HCT116 (cell line): ENCODE measurements at regions not wholly inside any gene's neighbourhood (a gene's known extent, or its start where the extent isn't known, plus 50 kb on each side); places are given as distances from the start of the nearest gene placed in this dataset.

ENCODE experiments used
- ATAC-seq: fragments of 200-7000 bp; cut with Tn5 transposase; 2 replicates; pipeline ENCODE4 v1.9.1; 2020; ENCODE audit warnings: mild to moderate bottlenecking, moderate library complexity
- BruUV-seq: library from RNA; stranded (reverse); fragments of 400-500 nt; replicated peaks from 2 replicates; lab custom pipeline; 2021; lab: Mats Ljungman, UMichigan
- CTCF ChIA-PET: fragments of 300-600 bp; sonication (Branson Sonifier 250); formaldehyde crosslinking; loops from one replicate; lab custom pipeline; 2021; ENCODE audit warnings: antibody characterized with exemption; lab: Charles Lee
- POLR2A ChIA-PET: fragments of 300-600, 350-600 bp; sonication (Branson Sonifier 250); formaldehyde crosslinking; loops from one replicate; lab custom pipeline; 2021; ENCODE audit warnings: antibody characterized with exemption; lab: Charles Lee
- RAD21 ChIA-PET, 2 experiments: fragments of 300-600 bp; sonication (Branson Sonifier 250); formaldehyde crosslinking; loops; one replicate each; lab custom pipeline; 2023; ENCODE audit warnings: low total read pairs in 2 of 2; ENCODE audit not compliant: uncharacterized antibody in 2 of 2, unreplicated experiment in 2 of 2, low non-redundant PET in 1 of 2; lab: Charles Lee
- DNase-seq: peaks from one replicate; pipeline ENCODE4 v3.0.0-alpha.2; 2010; ENCODE audit warnings: low read depth, low spot score
- H2AFZ ChIP-seq: fragments of 200-600 bp; shearing (Covaris generic), sonication (generic); 2 replicates; pipeline ENCODE4 v1.6.1; 2017; ENCODE audit warnings: low read depth, mixed run types, mixed read lengths, antibody characterized with exemption, low read length; ENCODE audit not compliant: poor library complexity, severe bottlenecking
- H3K27ac ChIP-seq: 2 replicates; pipeline ENCODE4 v1.5.1; 2012; ENCODE audit warnings: low read depth, low read length
- H3K27me3 ChIP-seq: fragments of 200-600 bp; sonication (generic); 2 replicates; pipeline ENCODE4 v1.6.1; 2016; ENCODE audit warnings: mixed run types, low read length, mixed read lengths; ENCODE audit not compliant: insufficient read depth
- H3K36me3 ChIP-seq, 2 experiments: fragments of 200-500 bp in 1 of 2; fragments of 200-600 bp in 1 of 2; sonication (Bioruptor generic) in 1 of 2; sonication (generic) in 1 of 2; 2 replicates each; pipeline versions ENCODE4 v1.5.1 to v1.6.1; 2014 to 2016; ENCODE audit warnings: low read length in 2 of 2, inconsistent platforms in 1 of 2, mixed read lengths in 1 of 2, mixed run types in 1 of 2; ENCODE audit not compliant: insufficient read depth in 2 of 2, control insufficient read depth in 1 of 2
- H3K4me1 ChIP-seq, 2 experiments: fragments of 200-600 bp in 1 of 2; sonication (generic) in 1 of 2; 2 replicates each; pipeline versions ENCODE4 v1.5.1 to v1.6.1; 2012 to 2017; ENCODE audit warnings: low read length in 2 of 2, inconsistent platforms in 1 of 2, mild to moderate bottlenecking in 1 of 2, mixed read lengths in 1 of 2, mixed run types in 1 of 2, moderate library complexity in 1 of 2; ENCODE audit not compliant: insufficient read depth in 2 of 2, control insufficient read depth in 1 of 2
- H3K4me2 ChIP-seq: fragments of 200-600 bp; sonication (generic); 2 replicates; pipeline ENCODE4 v1.6.1; 2017; ENCODE audit warnings: mixed run types, low read length, mixed read lengths
- H3K4me3 ChIP-seq, 2 experiments: fragments of 200-600 bp in 1 of 2; sonication (generic) in 1 of 2; replicated peaks in 1 of 2; 2 replicates each; pipeline ENCODE4 v1.5.1; 2011 to 2016; ENCODE audit warnings: low read length in 2 of 2, control low read depth in 1 of 2, low read depth in 1 of 2, mild to moderate bottlenecking in 1 of 2, mixed read lengths in 1 of 2, mixed run types in 1 of 2
- H3K79me2 ChIP-seq: fragments of 200-600 bp; sonication (generic); 2 replicates; pipeline ENCODE4 v1.6.1; 2017; ENCODE audit warnings: mild to moderate bottlenecking, mixed run types, low read length, moderate library complexity, mixed read lengths; ENCODE audit not compliant: insufficient read depth
- H3K9ac ChIP-seq: fragments of 200-600 bp; sonication (generic); 2 replicates; pipeline ENCODE4 v1.6.1; 2016; ENCODE audit warnings: low read length, mixed read lengths
- H3K9me2 ChIP-seq: fragments of 200-600 bp; sonication (generic), shearing (Covaris generic); 2 replicates; pipeline ENCODE4 v1.6.1; 2017; ENCODE audit warnings: mixed run types, mild to moderate bottlenecking, moderate library complexity; ENCODE audit not compliant: insufficient read depth
- H3K9me3 ChIP-seq, 2 experiments: fragments of 200-500 bp in 1 of 2; fragments of 200-600 bp in 1 of 2; sonication (Bioruptor generic) in 1 of 2; sonication (generic) in 1 of 2; 2 replicates each; pipeline ENCODE4 v1.6.1; 2014 to 2017; ENCODE audit warnings: low read length in 2 of 2, mixed read lengths in 2 of 2, inconsistent platforms in 1 of 2, low read depth in 1 of 2, mild to moderate bottlenecking in 1 of 2, mixed run types in 1 of 2, moderate library complexity in 1 of 2; ENCODE audit not compliant: control insufficient read depth in 1 of 2, insufficient read depth in 1 of 2
- H4K20me1 ChIP-seq: fragments of 200-600 bp; sonication (generic), shearing (Covaris generic); 2 replicates; pipeline ENCODE4 v1.6.1; 2017; ENCODE audit warnings: mixed run types, mild to moderate bottlenecking, moderate library complexity; ENCODE audit not compliant: insufficient read depth
- CBX3 ChIP-seq: IDR thresholded peaks from 2 replicates; pipeline ENCODE4 v1.6.1; 2012; ENCODE audit warnings: low read depth
- CEBPB ChIP-seq: IDR thresholded peaks from 2 replicates; pipeline ENCODE4 v1.6.1; 2012; ENCODE audit warnings: low read depth
- EGR1 ChIP-seq: IDR thresholded peaks from 2 replicates; pipeline ENCODE4 v1.6.1; 2012; ENCODE audit warnings: low read depth
- ELF1 ChIP-seq: IDR thresholded peaks from 2 replicates; pipeline ENCODE4 v1.6.1; 2012; ENCODE audit warnings: low read depth, borderline replicate concordance
- EZH2 ChIP-seq: fragments of 200-600 bp; sonication (generic); IDR thresholded peaks from 2 replicates; pipeline ENCODE4 v1.6.1; 2017; ENCODE audit warnings: antibody characterized with exemption, mixed run types
- EZH2phosphoT487 ChIP-seq: fragments of 200-600 bp; IDR thresholded peaks from 2 replicates; pipeline ENCODE4 v1.6.1; 2018; ENCODE audit warnings: antibody characterized with exemption, borderline replicate concordance
- JUND ChIP-seq: IDR thresholded peaks from 2 replicates; pipeline ENCODE4 v1.6.1; 2012
- SIN3A ChIP-seq: IDR thresholded peaks from 2 replicates; pipeline ENCODE4 v1.6.1; 2012; ENCODE audit warnings: low read depth
- SP1 ChIP-seq: IDR thresholded peaks from 2 replicates; pipeline ENCODE4 v1.6.1; 2012; ENCODE audit warnings: low read depth
- SRF ChIP-seq: IDR thresholded peaks from 2 replicates; pipeline ENCODE4 v1.6.1; 2012; ENCODE audit warnings: low read depth
- intact Hi-C: fragments of 100-400 bp; cut with micrococcal nuclease; formaldehyde crosslinking; loops from 2 replicates; pipeline ENCODE4 v1.10.0; 2022
- TF ChIP-seq, protein P1 (sequence below): IDR thresholded peaks from 2 replicates; pipeline ENCODE4 v1.6.1; 2012
- TF ChIP-seq, protein P2 (sequence below): IDR thresholded peaks from 2 replicates; pipeline ENCODE4 v1.6.1; 2012; ENCODE audit warnings: low read depth
- TF ChIP-seq, protein P3 (sequence below): IDR thresholded peaks from 2 replicates; pipeline ENCODE4 v1.6.1; 2011; ENCODE audit warnings: mild to moderate bottlenecking, low read length, moderate library complexity; ENCODE audit not compliant: insufficient replicate concordance; ENCODE audit errors: extremely low read depth

DNA sequence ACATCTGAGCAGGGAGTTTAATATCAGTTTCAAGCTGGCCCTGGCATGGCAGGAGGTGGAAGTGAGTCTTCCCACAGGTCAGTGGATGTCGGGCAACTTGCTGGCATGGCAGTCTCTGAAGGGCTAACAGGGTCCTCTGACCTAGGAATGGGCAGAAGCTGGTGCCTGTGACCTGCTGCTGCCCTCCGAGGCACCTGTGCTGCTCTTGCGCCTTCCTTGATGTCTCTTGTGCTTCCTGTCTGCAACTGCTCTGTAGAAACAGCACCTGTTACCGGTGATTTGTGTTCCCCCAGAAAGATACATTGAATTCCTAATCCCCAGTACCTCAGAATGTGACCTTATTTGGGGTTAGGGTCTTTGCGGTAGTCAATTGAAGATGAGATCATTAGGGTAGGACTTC lies 86.5 kb upstream of the SLC22A11 start:
- POLR2A ChIA-PET = no interaction called here
- H3K79me2 ChIP-seq = no peaks in the 10 kb centered on the region
- intact Hi-C loops = no loop called here
- no peaks in the 10 kb centered on the region for H3K36me3 ChIP-seq
- ATAC-seq = no peak
- H3K27me3 ChIP-seq = peaks cover 13% of the 10 kb centered on the region; the same call in 1 of the 2 replicates
- TF ChIP-seq CBX3 (no peak), EGR1 (no peak), EZH2phosphoT487 (no peak), CEBPB (no peak), SRF (no peak), SIN3A (no peak), ELF1 (no peak)
- TF ChIP-seq, protein P1, sequence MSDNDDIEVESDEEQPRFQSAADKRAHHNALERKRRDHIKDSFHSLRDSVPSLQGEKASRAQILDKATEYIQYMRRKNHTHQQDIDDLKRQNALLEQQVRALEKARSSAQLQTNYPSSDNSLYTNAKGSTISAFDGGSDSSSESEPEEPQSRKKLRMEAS = no peak
- TF ChIP-seq, all 23 proteins: peak for 0
- BruUV-seq = no TSS peak
- H3K27ac ChIP-seq = no peak overlapping the region
- no peak overlapping the region for H3K4me2 ChIP-seq
- H3K4me3 ChIP-seq = no peak overlapping the region
- RAD21 ChIA-PET = no interaction called here
- no peak for DNase-seq
- CTCF ChIA-PET = interaction anchor here (1.1 kb wide), 1 partner anchor 20 kb away, joined by 3 read pairs; no protein-coding TSS in a partner anchor
- H4K20me1 ChIP-seq = no peaks in the 10 kb centered on the region
- no peak overlapping the region for H2AFZ ChIP-seq
- H3K9ac ChIP-seq = no peak overlapping the region
- no peaks in the 10 kb centered on the region for H3K9me3 ChIP-seq
- no peaks in the 10 kb centered on the region for H3K4me1 ChIP-seq
- 0 out of 2 replicates have a peak, but pooled peaks cover 2% of the 10 kb centered on the region for H3K9me2 ChIP-seq

DNA sequence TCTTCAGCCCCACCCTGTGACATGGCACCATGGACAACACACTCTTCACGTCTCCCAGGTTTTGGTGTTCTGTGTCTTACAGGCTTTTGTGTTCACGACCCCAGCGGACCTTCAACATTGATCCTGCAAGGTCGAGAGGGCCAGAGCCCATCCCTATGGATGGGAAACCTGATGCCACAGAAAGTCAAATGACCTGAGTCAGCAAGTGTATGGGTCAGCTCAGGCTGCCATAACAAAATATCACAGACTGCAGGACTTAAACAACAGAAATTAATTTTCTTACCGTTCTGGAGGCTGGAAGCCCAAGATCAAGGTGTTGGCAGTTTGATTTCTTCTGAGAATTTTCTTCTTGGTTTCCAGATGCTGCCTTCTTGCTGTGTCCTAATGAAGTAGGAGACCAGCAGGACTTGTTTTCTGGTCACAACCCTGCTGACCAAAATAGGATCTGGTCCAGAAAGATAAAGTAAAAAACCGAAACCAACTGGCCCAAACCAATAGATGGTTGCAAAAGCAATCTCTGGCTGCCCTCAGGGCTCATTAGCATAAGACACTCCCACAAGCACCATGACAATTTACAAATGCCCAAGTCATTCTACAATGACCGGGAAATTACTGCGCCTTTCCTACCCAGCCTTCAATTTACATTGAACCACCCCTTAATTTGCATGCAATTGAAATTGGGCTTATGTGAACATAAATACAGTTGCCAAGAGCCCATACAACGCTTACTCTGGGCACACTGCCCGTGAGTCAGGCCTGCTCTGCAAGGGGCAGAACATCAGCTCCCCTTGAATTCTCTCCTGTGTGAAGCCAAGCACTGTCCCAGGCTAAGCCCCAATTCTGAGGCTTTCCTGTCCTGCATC lies 82.9 kb upstream of the SLC22A11 start:
- Histone ChIP-seq H3K9me2 (0 out of 2 replicates have a peak, but pooled peaks cover 2% of the 10 kb centered on the region), H3K9me3 (no peaks in the 10 kb centered on the region), H4K20me1 (no peaks in the 10 kb centered on the region), H3K27ac (no peak overlapping the region), H3K4me1 (no peaks in the 10 kb centered on the region), H3K27me3 (peaks cover 14% of the 10 kb centered on the region; the same call in 1 of the 2 replicates), H3K4me2 (no peak overlapping the region), H3K9ac (no peak overlapping the region), H3K36me3 (no peaks in the 10 kb centered on the region), H2AFZ (no peak overlapping the region), H3K4me3 (no peak overlapping the region), H3K79me2 (no peaks in the 10 kb centered on the region)
- DNase-seq = no peak
- RAD21 ChIA-PET = no interaction called here
- no TSS peak for BruUV-seq
- ATAC-seq = no peak
- CTCF ChIA-PET = interaction anchor here (1.2 kb wide), 1 partner anchor 24 kb away, joined by 3 read pairs; no protein-coding TSS in a partner anchor
- POLR2A ChIA-PET = no interaction called here
- intact Hi-C loops = no loop called here
- TF ChIP-seq, protein P1 = no peak
- TF ChIP-seq, protein P2, sequence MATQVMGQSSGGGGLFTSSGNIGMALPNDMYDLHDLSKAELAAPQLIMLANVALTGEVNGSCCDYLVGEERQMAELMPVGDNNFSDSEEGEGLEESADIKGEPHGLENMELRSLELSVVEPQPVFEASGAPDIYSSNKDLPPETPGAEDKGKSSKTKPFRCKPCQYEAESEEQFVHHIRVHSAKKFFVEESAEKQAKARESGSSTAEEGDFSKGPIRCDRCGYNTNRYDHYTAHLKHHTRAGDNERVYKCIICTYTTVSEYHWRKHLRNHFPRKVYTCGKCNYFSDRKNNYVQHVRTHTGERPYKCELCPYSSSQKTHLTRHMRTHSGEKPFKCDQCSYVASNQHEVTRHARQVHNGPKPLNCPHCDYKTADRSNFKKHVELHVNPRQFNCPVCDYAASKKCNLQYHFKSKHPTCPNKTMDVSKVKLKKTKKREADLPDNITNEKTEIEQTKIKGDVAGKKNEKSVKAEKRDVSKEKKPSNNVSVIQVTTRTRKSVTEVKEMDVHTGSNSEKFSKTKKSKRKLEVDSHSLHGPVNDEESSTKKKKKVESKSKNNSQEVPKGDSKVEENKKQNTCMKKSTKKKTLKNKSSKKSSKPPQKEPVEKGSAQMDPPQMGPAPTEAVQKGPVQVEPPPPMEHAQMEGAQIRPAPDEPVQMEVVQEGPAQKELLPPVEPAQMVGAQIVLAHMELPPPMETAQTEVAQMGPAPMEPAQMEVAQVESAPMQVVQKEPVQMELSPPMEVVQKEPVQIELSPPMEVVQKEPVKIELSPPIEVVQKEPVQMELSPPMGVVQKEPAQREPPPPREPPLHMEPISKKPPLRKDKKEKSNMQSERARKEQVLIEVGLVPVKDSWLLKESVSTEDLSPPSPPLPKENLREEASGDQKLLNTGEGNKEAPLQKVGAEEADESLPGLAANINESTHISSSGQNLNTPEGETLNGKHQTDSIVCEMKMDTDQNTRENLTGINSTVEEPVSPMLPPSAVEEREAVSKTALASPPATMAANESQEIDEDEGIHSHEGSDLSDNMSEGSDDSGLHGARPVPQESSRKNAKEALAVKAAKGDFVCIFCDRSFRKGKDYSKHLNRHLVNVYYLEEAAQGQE = no peak
- TF ChIP-seq EZH2phosphoT487 (no peak), SP1 (no peak), CBX3 (no peak), CEBPB (no peak), EZH2 (no peak), JUND (no peak)
- TF ChIP-seq, protein P3, sequence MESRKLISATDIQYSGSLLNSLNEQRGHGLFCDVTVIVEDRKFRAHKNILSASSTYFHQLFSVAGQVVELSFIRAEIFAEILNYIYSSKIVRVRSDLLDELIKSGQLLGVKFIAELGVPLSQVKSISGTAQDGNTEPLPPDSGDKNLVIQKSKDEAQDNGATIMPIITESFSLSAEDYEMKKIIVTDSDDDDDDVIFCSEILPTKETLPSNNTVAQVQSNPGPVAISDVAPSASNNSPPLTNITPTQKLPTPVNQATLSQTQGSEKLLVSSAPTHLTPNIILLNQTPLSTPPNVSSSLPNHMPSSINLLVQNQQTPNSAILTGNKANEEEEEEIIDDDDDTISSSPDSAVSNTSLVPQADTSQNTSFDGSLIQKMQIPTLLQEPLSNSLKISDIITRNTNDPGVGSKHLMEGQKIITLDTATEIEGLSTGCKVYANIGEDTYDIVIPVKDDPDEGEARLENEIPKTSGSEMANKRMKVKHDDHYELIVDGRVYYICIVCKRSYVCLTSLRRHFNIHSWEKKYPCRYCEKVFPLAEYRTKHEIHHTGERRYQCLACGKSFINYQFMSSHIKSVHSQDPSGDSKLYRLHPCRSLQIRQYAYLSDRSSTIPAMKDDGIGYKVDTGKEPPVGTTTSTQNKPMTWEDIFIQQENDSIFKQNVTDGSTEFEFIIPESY = no peak
